Activated naive CD8-positive, alpha-beta T cell treated with anti-CD3 and anti-CD28 coated beads, Interleukin-2, amount 50 U/mL, for 24 hours (primary cell): ENCODE measurements at regions not wholly inside any gene's neighbourhood (a gene's known extent, or its start where the extent isn't known, plus 50 kb on each side); places are given as distances from the start of the nearest gene placed in this dataset.
"Not testable (repeated sequence)": the region's sequence is repeated elsewhere in the genome, so short reads cannot be mapped to it uniquely, and the experiment has no call there.

ENCODE experiments used
- ATAC-seq: fragments of 150-1000 bp; cut with Tn5 transposase; one replicate; pipeline ENCODE4 v1.10.0; 2021
- DNase-seq: peaks from one replicate; pipeline ENCODE4 v3.0.0; 2021
- H3K27ac Mint-ChIP-seq: one replicate; pipeline ENCODE4 v1.8.0; 2021; ENCODE audit warnings: mild to moderate bottlenecking, mixed read lengths
- H3K27me3 Mint-ChIP-seq: one replicate; pipeline ENCODE4 v1.8.0; 2021; ENCODE audit warnings: mixed read lengths
- H3K36me3 Mint-ChIP-seq: one replicate; pipeline ENCODE4 v1.8.0; 2021; ENCODE audit warnings: low read depth, mixed read lengths
- H3K4me1 Mint-ChIP-seq: one replicate; pipeline ENCODE4 v1.8.0; 2021; ENCODE audit warnings: mixed read lengths
- H3K4me3 Mint-ChIP-seq: one replicate; pipeline ENCODE4 v1.8.0; 2021; ENCODE audit warnings: mild to moderate bottlenecking, moderate library complexity, mixed read lengths
- H3K9me3 Mint-ChIP-seq: one replicate; pipeline ENCODE4 v1.8.0; 2021; ENCODE audit warnings: mixed read lengths

DNA sequence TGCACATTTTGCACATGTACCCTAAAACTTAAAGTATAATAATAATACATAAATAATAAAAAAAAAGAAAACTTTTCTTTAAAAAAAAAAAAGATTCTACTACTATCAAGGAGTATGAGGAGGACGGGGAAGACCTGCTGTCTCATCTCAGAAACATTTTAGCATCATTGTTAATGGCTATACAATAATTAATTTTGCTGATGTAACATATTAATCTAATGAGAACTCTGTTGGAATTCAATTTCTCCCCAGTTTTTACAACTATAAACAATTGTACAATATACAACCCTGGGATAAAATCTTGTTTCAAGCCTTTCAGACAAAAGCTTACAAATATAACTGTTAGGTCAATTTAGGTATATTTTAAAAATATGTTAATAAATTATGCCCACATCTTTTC is 139.0 kb upstream of the GRIN3A start:
- H3K4me3 Mint-ChIP-seq = no peak overlapping the region
- H3K36me3 Mint-ChIP-seq = no peaks in the 10 kb centered on the region
- no peaks in the 10 kb centered on the region for H3K9me3 Mint-ChIP-seq
- no peak overlapping the region for H3K27ac Mint-ChIP-seq
- no peaks in the 10 kb centered on the region for H3K4me1 Mint-ChIP-seq
- H3K27me3 Mint-ChIP-seq = peaks cover 1% of the 10 kb centered on the region
- ATAC-seq = no peak
- no peak for DNase-seq

DNA sequence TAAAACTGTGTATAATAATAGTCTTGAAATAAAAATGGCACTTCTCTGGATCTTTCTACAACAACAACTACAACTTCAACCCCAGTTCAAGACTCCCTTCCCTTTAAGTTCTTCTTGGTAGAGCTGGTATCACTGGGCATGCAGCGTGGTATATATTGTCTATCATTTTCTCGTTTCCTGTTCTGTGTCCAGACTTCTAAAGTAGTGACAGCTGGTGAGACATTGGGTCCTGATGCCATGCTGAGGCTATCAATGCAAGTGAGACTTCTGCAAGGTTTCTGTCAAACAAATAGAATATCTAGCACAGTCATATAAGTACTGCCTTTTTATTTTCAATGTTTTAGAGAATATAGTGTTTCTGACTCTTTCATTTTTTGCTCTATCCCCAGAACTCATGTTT is 123.0 kb upstream of the GRIN3A start:
- no peak overlapping the region for H3K27ac Mint-ChIP-seq

DNA sequence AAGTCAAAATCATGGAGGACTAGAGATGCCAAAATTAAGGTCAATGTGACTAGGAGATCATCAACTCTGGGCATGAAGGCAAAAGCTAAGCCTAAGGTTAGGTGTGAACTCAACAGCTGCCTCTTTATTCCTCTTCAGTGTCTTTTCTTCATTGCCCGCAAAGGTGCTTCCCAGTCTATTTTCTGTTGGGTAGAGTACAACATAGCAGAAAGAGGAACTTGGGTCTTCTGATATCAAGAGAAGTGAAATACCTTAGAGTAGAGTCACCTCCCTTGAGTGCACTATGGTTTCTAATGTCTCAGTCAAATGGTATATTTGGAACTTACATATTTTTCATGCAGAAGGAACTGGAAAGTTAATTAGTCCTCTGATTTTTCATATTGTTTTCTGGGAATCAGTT is 122.5 kb upstream of the GRIN3A start:
- ATAC-seq = no peak
- Mint-ChIP-seq H3K27ac (no peak overlapping the region), H3K9me3 (no peaks in the 10 kb centered on the region), H3K4me1 (no peaks in the 10 kb centered on the region), H3K4me3 (no peak overlapping the region), H3K36me3 (no peaks in the 10 kb centered on the region), H3K27me3 (no peaks in the 10 kb centered on the region)
- DNase-seq = no peak

More for the DNA sequence above, 123.0 kb upstream of the GRIN3A start:
- no peaks in the 10 kb centered on the region for H3K4me1 Mint-ChIP-seq
- H3K27me3 Mint-ChIP-seq = no peaks in the 10 kb centered on the region
- ATAC-seq = no peak
- H3K9me3 Mint-ChIP-seq = no peaks in the 10 kb centered on the region
- no peak for DNase-seq
- no peaks in the 10 kb centered on the region for H3K36me3 Mint-ChIP-seq
- H3K4me3 Mint-ChIP-seq = no peak overlapping the region

DNA sequence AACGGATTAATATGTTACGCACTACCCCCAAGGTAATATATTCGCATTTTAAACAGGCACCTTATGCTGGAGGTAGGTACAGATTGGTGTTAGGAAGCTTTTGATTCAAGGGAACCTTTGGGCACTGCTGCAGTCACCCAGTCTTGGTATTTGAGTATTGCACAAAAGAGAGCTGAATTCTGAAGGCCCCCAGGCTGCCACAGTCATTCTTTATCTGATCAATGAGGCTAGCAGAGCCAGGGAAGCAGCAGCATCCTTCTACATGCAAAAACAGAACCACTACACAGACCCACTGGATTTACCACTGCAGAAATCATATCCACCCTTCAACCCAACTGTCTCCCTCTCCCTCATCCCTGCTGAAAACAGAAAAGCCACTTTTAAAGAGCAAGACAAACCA is 121.2 kb upstream of the GRIN3A start:
- no peaks in the 10 kb centered on the region for H3K27me3 Mint-ChIP-seq
- H3K9me3 Mint-ChIP-seq = no peaks in the 10 kb centered on the region
- DNase-seq (no peak), ATAC-seq (no peak)
- H3K36me3 Mint-ChIP-seq = no peaks in the 10 kb centered on the region
- no peaks in the 10 kb centered on the region for H3K4me1 Mint-ChIP-seq
- H3K27ac Mint-ChIP-seq = no peak overlapping the region
- no peak overlapping the region for H3K4me3 Mint-ChIP-seq

DNA sequence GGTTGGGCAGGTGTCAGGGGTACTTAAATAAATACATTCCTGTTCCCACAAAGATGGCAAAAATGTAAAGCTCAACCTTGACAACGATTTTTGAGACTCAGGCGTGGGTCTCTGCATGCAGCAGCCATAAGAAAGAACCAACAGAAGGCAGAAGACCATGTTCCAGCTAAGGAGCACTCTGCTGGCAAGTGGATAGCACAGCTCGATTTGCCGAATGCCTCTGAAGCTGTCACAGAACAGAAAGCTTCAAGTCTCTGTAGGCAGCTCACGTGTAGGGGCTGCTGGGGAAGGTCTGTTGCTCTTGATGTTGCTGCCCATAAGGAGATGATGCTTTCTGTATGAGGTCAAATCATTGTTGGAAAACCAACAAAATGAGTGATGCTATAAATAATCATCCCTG is 119.6 kb upstream of the GRIN3A start:
- H3K27ac Mint-ChIP-seq = no peak overlapping the region
- no peak overlapping the region for H3K4me3 Mint-ChIP-seq
- DNase-seq (no peak), ATAC-seq (no peak)
- peaks cover 2% of the 10 kb centered on the region for H3K27me3 Mint-ChIP-seq
- no peaks in the 10 kb centered on the region for H3K36me3 Mint-ChIP-seq
- H3K9me3 Mint-ChIP-seq = no peaks in the 10 kb centered on the region
- no peaks in the 10 kb centered on the region for H3K4me1 Mint-ChIP-seq

DNA sequence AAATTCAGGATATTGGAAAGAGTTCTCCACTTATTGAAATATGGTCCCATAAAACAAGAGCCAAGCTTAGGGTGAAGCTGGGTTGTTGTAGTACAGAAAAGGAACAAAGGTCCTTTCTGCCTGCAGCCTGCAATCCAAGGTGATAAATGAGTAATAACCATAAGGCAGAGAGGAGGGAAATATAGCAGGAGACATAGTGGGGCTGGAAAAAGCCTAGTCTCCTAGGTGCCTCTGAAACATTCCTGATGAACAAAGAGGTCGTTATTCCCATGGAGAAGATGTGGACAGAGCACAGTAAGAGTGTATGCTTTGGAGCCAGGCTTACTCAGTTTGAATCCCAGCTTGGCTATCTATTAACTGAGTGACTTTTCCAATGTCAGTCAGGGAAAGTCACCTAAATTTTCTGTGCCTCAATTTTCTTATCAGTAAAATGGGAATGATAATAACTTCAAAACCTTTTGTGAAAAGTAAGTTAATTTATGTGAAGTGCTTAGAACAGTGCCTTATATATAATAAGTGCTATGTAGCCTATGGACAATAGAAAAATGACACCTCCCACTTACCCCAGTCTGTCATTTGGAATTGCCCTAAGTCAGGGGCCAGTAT is 110.8 kb upstream of the GRIN3A start:
- no peaks in the 10 kb centered on the region for H3K36me3 Mint-ChIP-seq
- no peaks in the 10 kb centered on the region for H3K9me3 Mint-ChIP-seq
- no peak overlapping the region for H3K27ac Mint-ChIP-seq
- peaks cover 2% of the 10 kb centered on the region for H3K27me3 Mint-ChIP-seq
- H3K4me3 Mint-ChIP-seq = no peak overlapping the region
- H3K4me1 Mint-ChIP-seq = no peaks in the 10 kb centered on the region
- ATAC-seq (no peak), DNase-seq (no peak)

DNA sequence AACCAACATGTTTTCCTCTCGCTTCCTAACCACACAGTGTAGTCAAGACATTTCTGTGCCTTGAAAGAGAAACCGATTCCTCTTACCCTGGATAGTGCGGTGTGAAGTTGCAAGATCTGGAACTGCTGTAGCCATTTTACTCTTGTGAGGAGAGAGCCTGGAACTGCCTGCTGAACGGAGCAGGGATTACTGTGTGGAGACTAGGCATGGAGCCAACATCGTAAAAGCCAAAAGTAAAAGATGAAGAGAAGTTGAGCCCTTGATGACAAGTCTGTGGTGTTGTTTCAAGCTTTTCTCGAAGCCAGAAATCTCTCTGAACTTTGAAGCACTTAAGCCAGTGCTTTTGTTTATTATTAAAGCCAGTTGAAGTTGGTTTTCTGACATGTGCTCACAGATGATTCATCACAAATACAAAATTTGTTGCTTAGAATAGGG is 110.1 kb upstream of the GRIN3A start:
- Mint-ChIP-seq H3K4me3 (no peak overlapping the region), H3K4me1 (no peaks in the 10 kb centered on the region), H3K9me3 (no peaks in the 10 kb centered on the region), H3K27me3 (no peaks in the 10 kb centered on the region), H3K27ac (no peak overlapping the region), H3K36me3 (no peaks in the 10 kb centered on the region)
- ATAC-seq (no peak), DNase-seq (no peak)

DNA sequence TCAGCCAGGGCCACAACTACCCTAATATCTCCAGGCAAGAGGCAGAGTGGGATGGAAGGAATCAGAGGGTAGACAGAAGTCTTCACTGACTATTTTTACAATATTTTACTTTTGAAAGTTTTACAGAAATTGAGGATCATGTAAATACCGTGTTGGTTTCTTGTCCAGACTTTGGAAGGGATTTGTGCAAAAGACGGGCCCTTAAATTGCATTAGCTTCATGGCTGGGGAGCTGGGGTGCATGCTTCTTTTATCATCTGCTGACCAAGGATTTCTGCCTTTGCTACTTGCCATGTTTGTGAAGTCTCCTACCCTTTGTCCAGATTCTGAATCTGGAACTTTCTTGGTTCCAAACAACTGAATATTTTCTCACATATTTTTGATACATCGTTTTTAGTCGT is 107.7 kb upstream of the GRIN3A start:
- Mint-ChIP-seq H3K9me3 (no peaks in the 10 kb centered on the region), H3K4me1 (no peaks in the 10 kb centered on the region), H3K4me3 (no peak overlapping the region), H3K36me3 (no peaks in the 10 kb centered on the region), H3K27ac (no peak overlapping the region), H3K27me3 (no peaks in the 10 kb centered on the region)
- DNase-seq (no peak), ATAC-seq (no peak)

DNA sequence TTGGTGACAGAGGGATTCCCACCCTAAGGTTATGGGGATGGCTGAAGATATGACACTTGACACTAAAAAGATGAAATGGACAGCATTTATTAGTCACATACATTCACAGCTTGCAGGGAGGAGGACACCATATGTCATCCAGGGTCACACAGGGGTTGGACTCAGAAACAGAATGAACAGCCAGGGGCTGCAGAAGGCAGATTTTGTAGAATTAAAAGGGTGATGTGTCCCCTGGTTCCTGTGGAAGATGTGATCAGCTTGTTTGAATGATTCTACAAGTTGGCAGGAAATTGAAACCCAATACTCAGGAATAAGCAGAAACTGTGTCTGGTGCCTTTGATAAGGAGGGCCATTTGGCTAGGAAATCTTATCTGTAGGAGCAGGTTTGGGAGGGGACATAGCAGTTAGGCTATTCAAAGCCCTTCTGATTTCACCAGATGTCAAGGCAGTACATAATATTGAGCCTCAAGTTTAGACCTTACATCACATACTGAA is 102.3 kb upstream of the GRIN3A start:
- ATAC-seq = no peak
- DNase-seq = no peak
- H3K4me1 Mint-ChIP-seq = no peaks in the 10 kb centered on the region
- no peaks in the 10 kb centered on the region for H3K27me3 Mint-ChIP-seq
- no peak overlapping the region for H3K4me3 Mint-ChIP-seq
- no peaks in the 10 kb centered on the region for H3K9me3 Mint-ChIP-seq
- H3K36me3 Mint-ChIP-seq = no peaks in the 10 kb centered on the region
- H3K27ac Mint-ChIP-seq = no peak overlapping the region

DNA sequence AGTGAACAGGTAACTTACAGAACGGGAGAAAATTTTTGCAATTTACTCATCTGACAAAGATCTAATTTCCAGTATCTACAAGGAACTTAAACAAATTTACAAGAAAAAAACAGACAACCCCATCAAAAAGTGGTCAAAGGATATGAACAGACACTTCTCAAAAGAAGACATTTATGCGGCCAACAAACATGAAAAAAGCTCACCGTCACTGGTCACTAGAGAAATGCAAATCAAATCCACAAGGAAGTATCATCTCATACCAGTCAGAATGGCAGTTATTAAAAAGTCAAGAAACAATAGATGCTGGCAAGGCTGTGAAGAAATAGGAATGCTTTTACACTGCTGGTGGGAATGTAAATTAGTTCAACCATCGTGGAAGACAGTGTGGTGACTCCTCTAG is 100.5 kb upstream of the GRIN3A start:
- not testable (repeated sequence) for DNase-seq, H3K27me3 Mint-ChIP-seq, ATAC-seq, H3K9me3 Mint-ChIP-seq, H3K36me3 Mint-ChIP-seq, H3K4me3 Mint-ChIP-seq, H3K4me1 Mint-ChIP-seq, H3K27ac Mint-ChIP-seq

DNA sequence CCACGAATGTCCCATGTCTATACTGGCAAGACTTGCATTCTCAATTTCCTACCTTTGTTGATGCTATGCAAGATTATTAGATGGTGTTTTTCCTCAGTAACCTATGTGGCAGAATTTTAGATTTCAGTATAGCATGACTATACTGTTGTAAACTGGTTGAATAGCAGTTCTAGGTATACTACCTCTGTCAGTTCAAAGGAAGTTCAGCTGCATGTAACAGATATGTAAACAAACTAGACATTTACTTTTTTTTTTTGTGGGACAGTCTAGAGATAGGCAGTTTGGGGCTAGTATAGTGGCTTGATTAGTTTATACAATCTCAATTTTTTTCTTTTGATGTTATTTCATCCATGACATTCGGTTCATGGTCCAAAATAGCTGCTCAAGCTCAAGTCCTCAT is 97.6 kb upstream of the GRIN3A start:
- DNase-seq = no peak
- H3K36me3 Mint-ChIP-seq = no peaks in the 10 kb centered on the region
- no peak for ATAC-seq
- H3K9me3 Mint-ChIP-seq = no peaks in the 10 kb centered on the region
- H3K4me1 Mint-ChIP-seq = no peaks in the 10 kb centered on the region
- no peak overlapping the region for H3K4me3 Mint-ChIP-seq
- H3K27me3 Mint-ChIP-seq = no peaks in the 10 kb centered on the region
- H3K27ac Mint-ChIP-seq = no peak overlapping the region

DNA sequence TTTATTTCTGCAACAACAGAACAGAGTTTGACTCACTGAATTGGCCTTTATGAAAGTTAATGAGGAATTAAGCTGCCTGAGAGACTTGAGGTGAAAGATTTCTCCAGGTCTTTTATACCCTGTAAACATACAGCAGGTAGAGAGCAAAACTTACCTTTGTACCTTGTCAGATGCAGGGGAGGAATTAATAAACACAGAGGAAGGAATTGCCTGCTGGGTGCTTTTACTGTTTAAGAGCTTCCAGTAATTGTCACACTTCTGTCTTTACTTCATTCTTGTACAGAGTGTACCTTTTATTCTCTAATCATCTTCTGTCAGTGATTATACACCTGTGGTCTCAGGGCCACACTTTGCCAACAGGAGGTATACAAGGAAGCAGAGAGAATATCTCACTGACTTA is 94.0 kb upstream of the GRIN3A start:
- no peak for ATAC-seq
- H3K27me3 Mint-ChIP-seq = no peaks in the 10 kb centered on the region
- H3K4me3 Mint-ChIP-seq = no peak overlapping the region
- DNase-seq = no peak
- H3K36me3 Mint-ChIP-seq = no peaks in the 10 kb centered on the region
- H3K27ac Mint-ChIP-seq = no peak overlapping the region
- H3K4me1 Mint-ChIP-seq = no peaks in the 10 kb centered on the region
- no peaks in the 10 kb centered on the region for H3K9me3 Mint-ChIP-seq

DNA sequence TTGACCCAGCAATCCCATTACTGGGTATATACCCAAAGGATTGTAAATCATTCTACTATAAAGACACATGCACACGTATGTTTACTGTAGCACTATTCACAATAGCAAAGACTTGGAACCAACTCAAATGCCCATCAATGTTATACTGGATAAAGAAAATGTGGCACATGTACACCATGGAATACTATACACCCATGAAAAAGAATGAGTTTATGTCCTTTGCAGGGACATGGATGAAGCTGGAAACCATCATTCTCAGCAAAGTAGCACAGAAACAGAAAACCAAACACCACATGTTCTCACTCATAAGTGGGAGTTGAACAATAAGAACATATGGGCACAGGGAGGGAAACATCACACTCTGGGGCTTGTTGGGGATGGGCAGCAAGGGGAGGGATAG is 83.0 kb upstream of the GRIN3A start:
- H3K9me3 Mint-ChIP-seq, H3K36me3 Mint-ChIP-seq, ATAC-seq, H3K4me3 Mint-ChIP-seq, H3K27ac Mint-ChIP-seq, DNase-seq, H3K4me1 Mint-ChIP-seq, H3K27me3 Mint-ChIP-seq: not testable (repeated sequence)

DNA sequence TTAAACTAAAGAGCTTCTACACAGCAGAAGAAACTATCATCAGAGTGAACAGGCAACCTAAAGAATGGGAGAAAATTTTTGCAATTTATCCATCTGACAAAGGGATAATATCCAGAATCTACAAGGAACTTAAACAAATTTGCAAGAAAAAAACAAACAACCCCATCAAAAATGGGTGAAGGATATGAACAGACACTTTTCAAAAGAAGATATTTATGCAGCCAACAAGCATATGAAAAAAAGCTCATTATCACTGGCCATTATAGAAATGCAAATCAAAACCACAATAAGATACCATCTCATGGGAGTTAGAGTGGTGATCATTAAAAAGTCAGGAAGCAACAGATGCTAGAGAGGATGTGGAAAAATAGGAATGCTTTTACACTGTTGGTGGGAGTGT is 82.5 kb upstream of the GRIN3A start:
- ATAC-seq, H3K27ac Mint-ChIP-seq, H3K27me3 Mint-ChIP-seq, H3K9me3 Mint-ChIP-seq, H3K36me3 Mint-ChIP-seq, H3K4me3 Mint-ChIP-seq, DNase-seq, H3K4me1 Mint-ChIP-seq: not testable (repeated sequence)

DNA sequence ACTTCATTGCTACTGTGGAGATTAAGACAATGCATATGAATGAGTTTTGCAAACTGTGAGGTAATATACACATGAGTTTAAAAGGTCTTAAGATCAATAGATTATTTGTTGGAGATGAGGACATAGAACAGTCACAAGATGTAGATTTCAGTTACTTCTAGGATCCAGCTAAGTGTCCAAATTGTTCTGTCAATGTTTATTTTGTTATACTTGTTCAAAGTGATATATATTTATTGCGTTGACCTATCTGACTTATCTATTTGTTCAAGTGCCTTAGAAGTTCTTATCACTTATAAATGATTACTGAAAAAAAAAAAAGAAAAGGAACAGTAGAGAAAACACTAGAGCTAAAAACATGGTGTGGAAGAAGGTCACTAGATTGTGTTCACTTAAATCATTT is 75.6 kb upstream of the GRIN3A start:
- DNase-seq = no peak
- H3K27ac Mint-ChIP-seq = no peak overlapping the region
- H3K4me3 Mint-ChIP-seq = no peak overlapping the region
- peaks cover 6% of the 10 kb centered on the region for H3K9me3 Mint-ChIP-seq
- ATAC-seq = no peak
- H3K27me3 Mint-ChIP-seq = no peaks in the 10 kb centered on the region
- H3K4me1 Mint-ChIP-seq = no peaks in the 10 kb centered on the region
- no peaks in the 10 kb centered on the region for H3K36me3 Mint-ChIP-seq

DNA sequence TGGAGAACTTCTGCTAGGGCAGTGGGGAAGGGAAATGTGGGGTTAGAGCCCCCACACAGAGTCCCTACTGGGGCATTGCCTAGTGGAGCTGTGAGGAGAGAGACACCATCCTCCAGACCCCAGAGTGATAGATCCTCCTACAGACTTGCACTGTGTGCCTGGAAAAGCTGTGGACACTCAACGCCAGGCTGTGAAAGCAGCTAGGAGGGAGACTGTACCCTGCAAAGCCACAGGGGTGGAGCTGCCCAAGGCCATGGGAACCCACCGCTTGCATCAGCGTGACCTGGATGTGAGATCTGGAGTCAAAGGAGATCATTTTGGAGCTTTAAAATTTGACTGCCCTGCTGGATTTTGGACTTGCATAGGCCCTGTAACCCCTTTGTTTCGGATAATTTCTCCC is 69.4 kb upstream of the GRIN3A start:
- not testable (repeated sequence) for H3K36me3 Mint-ChIP-seq, DNase-seq, H3K4me1 Mint-ChIP-seq, H3K27ac Mint-ChIP-seq, H3K9me3 Mint-ChIP-seq, ATAC-seq, H3K4me3 Mint-ChIP-seq, H3K27me3 Mint-ChIP-seq
